ENCODE measurements at regions not wholly inside any gene's neighbourhood (a gene's known extent, or its start where the extent isn't known, plus 50 kb on each side); places are given as distances from the start of the nearest gene placed in this dataset.

DNA sequence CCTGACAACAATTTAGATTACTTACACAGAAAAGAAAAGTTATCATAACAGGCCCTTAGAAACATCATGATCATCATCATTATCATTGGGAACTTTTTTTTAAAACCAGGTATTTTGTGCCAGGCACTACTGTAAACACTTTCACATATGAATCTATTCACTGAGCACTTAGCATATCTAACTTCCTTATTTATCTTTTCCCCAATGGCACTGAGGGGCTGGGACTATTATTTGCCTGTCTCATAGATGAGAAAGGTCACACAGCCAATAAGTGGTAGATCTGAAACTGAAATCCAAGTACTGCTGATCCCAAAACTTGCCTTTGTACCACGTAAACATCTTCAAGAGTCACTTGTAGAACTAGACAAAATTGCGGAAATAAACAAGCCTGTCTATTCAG lies 184.2 kb upstream of the RBPJ start:
- TF ChIP-seq EZH2 (IDR thresholded peaks at IDR 0.05; ENCODE audit: low read length, unreplicated experiment) = no peak
- TF ChIP-seq, protein P1, sequence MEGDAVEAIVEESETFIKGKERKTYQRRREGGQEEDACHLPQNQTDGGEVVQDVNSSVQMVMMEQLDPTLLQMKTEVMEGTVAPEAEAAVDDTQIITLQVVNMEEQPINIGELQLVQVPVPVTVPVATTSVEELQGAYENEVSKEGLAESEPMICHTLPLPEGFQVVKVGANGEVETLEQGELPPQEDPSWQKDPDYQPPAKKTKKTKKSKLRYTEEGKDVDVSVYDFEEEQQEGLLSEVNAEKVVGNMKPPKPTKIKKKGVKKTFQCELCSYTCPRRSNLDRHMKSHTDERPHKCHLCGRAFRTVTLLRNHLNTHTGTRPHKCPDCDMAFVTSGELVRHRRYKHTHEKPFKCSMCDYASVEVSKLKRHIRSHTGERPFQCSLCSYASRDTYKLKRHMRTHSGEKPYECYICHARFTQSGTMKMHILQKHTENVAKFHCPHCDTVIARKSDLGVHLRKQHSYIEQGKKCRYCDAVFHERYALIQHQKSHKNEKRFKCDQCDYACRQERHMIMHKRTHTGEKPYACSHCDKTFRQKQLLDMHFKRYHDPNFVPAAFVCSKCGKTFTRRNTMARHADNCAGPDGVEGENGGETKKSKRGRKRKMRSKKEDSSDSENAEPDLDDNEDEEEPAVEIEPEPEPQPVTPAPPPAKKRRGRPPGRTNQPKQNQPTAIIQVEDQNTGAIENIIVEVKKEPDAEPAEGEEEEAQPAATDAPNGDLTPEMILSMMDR (conservative IDR thresholded peaks at IDR 0.05; ENCODE audit: low read depth, low read length) = no peak
- TF ChIP-seq EZH2phosphoT487 (IDR thresholded peaks at IDR 0.05; ENCODE audit: borderline replicate concordance, low read length) = no peak
- intact Hi-C loops (cut with micrococcal nuclease) = no loop called here
- ChIA-PET POLR2A (ENCODE audit: unreplicated experiment) (no interaction called here), CTCF (no interaction called here)
- H3K9ac ChIP-seq (ENCODE audit: low read length) = no peak overlapping the region
- peaks cover 9% of the 10 kb centered on the region for H3K4me1 ChIP-seq (ENCODE audit: insufficient read depth, low read length)
- H3K36me3 ChIP-seq (ENCODE audit: low read depth, low read length) = no peaks in the 10 kb centered on the region
- no peak overlapping the region for H3K4me2 ChIP-seq (ENCODE audit: low read length)
- H3K79me2 ChIP-seq (ENCODE audit: low read length) = no peaks in the 10 kb centered on the region
- no peak overlapping the region for H3K27ac ChIP-seq (ENCODE audit: low read length)
- H3K4me3 ChIP-seq (ENCODE audit: low read length) = no peak overlapping the region
- no peaks in the 10 kb centered on the region for H3K9me2 ChIP-seq (replicated peaks; ENCODE audit: low read length)
- no peaks in the 10 kb centered on the region for H3F3A ChIP-seq (ENCODE audit: low read length, unreplicated experiment)
- ATAC-seq = no peak
- no peaks in the 10 kb centered on the region for H4K20me1 ChIP-seq (ENCODE audit: low read length)
- H2AFZ ChIP-seq (ENCODE audit: low read length) = no peak overlapping the region
- no TSS peak for BruUV-seq (replicated peaks)
- no peak for DNase-seq
- H3K9me3 ChIP-seq (ENCODE audit: low read length) = no peaks in the 10 kb centered on the region
- no peaks in the 10 kb centered on the region for H3K27me3 ChIP-seq (ENCODE audit: low read length)

DNA sequence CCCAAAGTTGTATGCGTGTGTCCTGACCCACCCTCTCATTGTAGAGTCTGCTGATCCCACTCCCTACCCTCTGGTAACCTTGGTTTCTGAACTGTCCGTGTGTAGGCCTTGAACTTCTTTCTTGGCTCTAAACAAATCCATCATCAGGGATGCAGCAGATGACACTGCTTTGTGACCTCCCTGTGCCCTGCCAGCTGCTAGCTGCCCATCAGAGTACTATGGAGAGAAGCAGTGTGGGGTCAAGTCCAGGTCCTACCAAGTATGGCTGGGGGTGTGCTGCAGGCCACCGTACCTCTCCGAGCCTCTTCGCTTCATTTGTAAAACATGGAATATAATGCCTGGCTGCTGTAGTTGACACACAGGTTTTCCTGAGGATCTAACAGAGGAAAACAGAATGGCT lies 183.5 kb upstream of the RBPJ start:
- H4K20me1 ChIP-seq (ENCODE audit: low read length) = no peaks in the 10 kb centered on the region
- H3K4me3 ChIP-seq (ENCODE audit: low read length) = no peak overlapping the region
- no TSS peak for BruUV-seq (replicated peaks)
- H2AFZ ChIP-seq (ENCODE audit: low read length) = no peak overlapping the region
- no peak overlapping the region for H3K9ac ChIP-seq (ENCODE audit: low read length)
- TF ChIP-seq, protein P1 (conservative IDR thresholded peaks at IDR 0.05; ENCODE audit: low read depth, low read length) = no peak
- TF ChIP-seq EZH2phosphoT487 (IDR thresholded peaks at IDR 0.05; ENCODE audit: borderline replicate concordance, low read length) (no peak), EZH2 (IDR thresholded peaks at IDR 0.05; ENCODE audit: low read length, unreplicated experiment) (no peak)
- H3K79me2 ChIP-seq (ENCODE audit: low read length) = no peaks in the 10 kb centered on the region
- no peaks in the 10 kb centered on the region for H3K36me3 ChIP-seq (ENCODE audit: low read depth, low read length)
- no peaks in the 10 kb centered on the region for H3K27me3 ChIP-seq (ENCODE audit: low read length)
- no peak overlapping the region for H3K4me2 ChIP-seq (ENCODE audit: low read length)
- no peaks in the 10 kb centered on the region for H3K9me3 ChIP-seq (ENCODE audit: low read length)
- DNase-seq (no peak), ATAC-seq (no peak)
- H3F3A ChIP-seq (ENCODE audit: low read length, unreplicated experiment) = no peaks in the 10 kb centered on the region
- no peaks in the 10 kb centered on the region for H3K9me2 ChIP-seq (replicated peaks; ENCODE audit: low read length)
- POLR2A ChIA-PET (ENCODE audit: unreplicated experiment) = no interaction called here
- H3K4me1 ChIP-seq (ENCODE audit: insufficient read depth, low read length) = peaks cover 13% of the 10 kb centered on the region
- H3K27ac ChIP-seq (ENCODE audit: low read length) = no peak overlapping the region
- CTCF ChIA-PET = no interaction called here
- intact Hi-C loops (cut with micrococcal nuclease) = no loop called here

DNA sequence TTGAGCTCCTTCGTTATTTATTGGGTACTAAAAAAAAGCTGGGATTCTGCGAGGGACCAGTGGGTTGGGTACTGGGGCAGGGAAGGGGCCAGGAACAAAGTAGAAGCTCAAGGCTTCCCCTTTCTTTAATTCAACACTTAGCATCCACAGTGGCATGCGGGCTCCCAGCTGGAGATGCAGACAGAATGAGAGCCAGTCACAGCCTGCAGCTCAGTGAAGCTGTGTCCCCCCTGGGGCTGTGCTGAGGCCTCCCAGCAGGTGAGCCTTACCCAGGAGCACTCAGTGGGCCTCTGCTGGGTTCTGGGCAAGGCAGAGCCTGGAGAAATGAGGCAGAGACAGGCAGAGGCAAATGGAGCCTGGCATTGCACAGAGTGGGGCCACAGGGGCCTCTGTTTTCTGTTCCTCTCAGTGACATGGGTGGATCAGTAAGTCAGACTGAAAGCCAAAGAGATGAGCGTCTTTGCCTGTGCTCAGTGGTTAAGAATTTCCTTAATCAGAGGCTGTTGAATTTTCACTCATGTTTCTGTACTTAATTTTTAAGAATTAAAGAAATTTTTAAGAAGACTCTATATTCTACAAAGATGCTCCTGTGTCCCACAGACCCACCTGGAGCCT lies 181.4 kb upstream of the RBPJ start:
- no peaks in the 10 kb centered on the region for H3K27me3 ChIP-seq (ENCODE audit: low read length)
- no peaks in the 10 kb centered on the region for H3K79me2 ChIP-seq (ENCODE audit: low read length)
- no peaks in the 10 kb centered on the region for H3K9me3 ChIP-seq (ENCODE audit: low read length)
- DNase-seq = no peak
- no peak overlapping the region for H3K4me2 ChIP-seq (ENCODE audit: low read length)
- CTCF ChIA-PET = no interaction called here
- no peaks in the 10 kb centered on the region for H3K9me2 ChIP-seq (replicated peaks; ENCODE audit: low read length)
- no peak overlapping the region for H3K27ac ChIP-seq (ENCODE audit: low read length)
- no peak overlapping the region for H3K4me3 ChIP-seq (ENCODE audit: low read length)
- peaks cover 15% of the 10 kb centered on the region for H3K4me1 ChIP-seq (ENCODE audit: insufficient read depth, low read length)
- BruUV-seq (replicated peaks) = no TSS peak
- H4K20me1 ChIP-seq (ENCODE audit: low read length) = no peaks in the 10 kb centered on the region
- TF ChIP-seq EZH2phosphoT487 (IDR thresholded peaks at IDR 0.05; ENCODE audit: borderline replicate concordance, low read length) (no peak), EZH2 (IDR thresholded peaks at IDR 0.05; ENCODE audit: low read length, unreplicated experiment) (no peak)
- TF ChIP-seq, protein P1 (conservative IDR thresholded peaks at IDR 0.05; ENCODE audit: low read depth, low read length) = no peak
- no peaks in the 10 kb centered on the region for H3K36me3 ChIP-seq (ENCODE audit: low read depth, low read length)
- H3K9ac ChIP-seq (ENCODE audit: low read length) = no peak overlapping the region
- no peaks in the 10 kb centered on the region for H3F3A ChIP-seq (ENCODE audit: low read length, unreplicated experiment)
- H2AFZ ChIP-seq (ENCODE audit: low read length) = no peak overlapping the region
- ATAC-seq = no peak
- intact Hi-C loops (cut with micrococcal nuclease) = no loop called here
- POLR2A ChIA-PET (ENCODE audit: unreplicated experiment) = no interaction called here

All from PC-3 (cell line).